Muscle of arm (tissue), 1 donor: ENCODE measurements at regions not wholly inside any gene's neighbourhood (a gene's known extent, or its start where the extent isn't known, plus 50 kb on each side); places are given as distances from the start of the nearest gene placed in this dataset.

Source experiments
- DNase-seq: peaks from one replicate; pipeline ENCODE4 v3.0.0-alpha.2; 2013

- no peak for DNase-seq
These were observed 257.8 kb downstream of the PDHA2 start for GRCh38 chr4:96097693-96098092.

DNA sequence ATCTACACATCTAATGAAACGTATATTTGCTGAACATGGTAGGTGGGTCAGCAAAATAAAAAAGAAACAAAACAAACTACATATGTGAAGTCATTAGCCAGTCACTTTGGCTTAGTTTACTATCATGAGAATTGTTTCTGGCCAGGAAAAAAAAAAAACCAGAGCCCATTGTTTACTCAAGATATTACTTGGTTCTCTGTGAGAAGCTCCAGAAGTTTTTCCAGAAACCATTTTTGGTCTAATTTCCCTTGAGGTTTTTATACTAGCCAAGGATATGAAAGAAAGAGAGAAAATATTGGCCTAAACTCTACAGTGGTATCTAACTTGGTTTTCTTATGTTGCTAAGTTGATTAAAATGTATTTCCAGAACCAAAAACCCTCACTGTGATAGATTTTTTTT is 259.1 kb downstream of the PDHA2 start:
- no peak for DNase-seq

DNA sequence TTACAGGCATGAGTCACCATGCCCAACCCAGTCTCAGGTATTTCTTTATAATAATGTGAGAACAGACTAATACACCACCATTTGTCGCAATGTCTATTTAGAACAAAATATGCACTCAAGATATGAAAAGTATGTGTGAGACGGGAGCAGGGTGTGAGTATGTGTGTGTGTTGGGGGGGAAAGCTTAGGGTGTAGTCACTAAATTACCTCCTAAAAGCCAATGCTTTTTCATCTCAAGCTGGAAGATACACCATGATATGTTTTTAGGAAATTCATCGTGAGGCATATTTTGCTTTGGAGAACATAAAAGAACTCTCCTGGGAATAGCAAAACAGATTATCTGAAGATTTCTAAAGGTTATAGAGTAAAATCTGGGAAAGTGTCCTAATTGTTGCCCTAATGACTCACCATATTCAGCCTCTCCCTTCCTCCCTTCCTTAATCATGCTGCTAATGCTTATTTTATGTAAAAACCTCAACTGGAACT is 262.7 kb downstream of the PDHA2 start:
- no peak for DNase-seq

GRCh38 chr4:96103086-96103485 is 263.2 kb downstream of the PDHA2 start:
- no peak for DNase-seq

DNA sequence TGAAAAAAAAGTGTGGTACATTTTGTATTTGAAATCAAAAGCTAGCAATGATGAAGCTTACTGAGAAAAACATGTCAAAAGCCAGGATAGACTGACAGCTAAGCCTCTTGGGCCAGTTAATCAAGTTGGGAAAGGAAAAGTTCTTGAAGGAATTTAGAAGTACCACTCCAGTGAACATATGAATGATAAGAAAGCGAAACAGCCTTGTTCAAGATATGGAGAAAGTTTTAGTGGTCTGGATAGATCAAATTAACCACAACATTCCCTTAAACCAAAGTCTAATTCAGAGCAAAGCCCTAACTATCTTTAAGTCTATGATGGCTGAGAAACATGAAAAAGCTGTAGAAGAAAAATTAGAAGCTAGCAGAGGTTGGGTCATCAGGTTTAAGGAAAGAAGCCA is 268.3 kb downstream of the PDHA2 start:
- DNase-seq = no peak

- no peak for DNase-seq
These were observed 272.7 kb downstream of the PDHA2 start for GRCh38 chr4:96112631-96113030.

- DNase-seq = no peak
These were observed 280.3 kb downstream of the PDHA2 start for GRCh38 chr4:96120206-96120605.

DNA sequence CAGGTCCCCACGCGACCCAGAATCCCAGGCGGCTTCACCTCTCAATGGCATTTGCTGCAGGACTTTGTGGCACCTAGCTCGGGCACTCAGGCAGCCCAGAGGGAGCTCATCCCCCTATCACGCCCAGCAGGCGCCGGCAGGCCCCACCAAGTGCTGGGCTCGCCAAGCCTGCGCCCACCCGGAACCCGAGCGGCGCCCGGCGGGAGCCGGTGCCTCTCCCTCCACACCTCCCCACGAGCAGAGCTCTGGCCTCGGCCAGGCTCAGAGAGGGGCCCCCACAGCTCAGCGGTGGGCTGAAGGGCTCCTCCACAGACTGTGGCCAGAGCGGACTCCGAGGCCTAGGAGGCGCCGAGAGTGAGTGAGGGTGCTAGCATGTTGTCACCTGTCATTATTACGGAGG is 286.3 kb downstream of the PDHA2 start:
- DNase-seq = no peak

GRCh38 chr4:96131186-96131585 is 291.3 kb downstream of the PDHA2 start:
- DNase-seq = no peak

GRCh38 chr4:96134806-96135205 is 294.9 kb downstream of the PDHA2 start:
- no peak for DNase-seq

DNA sequence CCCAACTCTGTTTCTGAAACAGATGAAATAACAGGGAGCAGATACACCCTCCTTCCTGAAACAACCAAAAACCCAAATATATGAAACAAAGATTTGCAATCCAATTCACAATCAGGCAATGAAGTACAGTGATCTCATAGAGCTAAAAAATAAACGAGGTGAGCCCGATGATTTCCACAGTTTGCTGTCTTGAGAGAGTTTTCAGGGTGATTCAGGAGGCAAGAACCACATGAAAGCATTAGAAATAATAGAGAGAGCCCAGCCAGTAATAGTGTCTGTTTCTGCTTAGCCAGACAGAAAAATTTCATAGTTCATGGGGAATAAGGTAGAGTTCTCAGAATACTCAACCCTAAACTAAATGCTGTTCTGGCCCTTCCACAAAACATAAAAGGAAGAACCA is 296.2 kb downstream of the PDHA2 start:
- DNase-seq = no peak

GRCh38 chr4:96139251-96139929 is 299.5 kb downstream of the PDHA2 start:
- DNase-seq = no peak

DNA sequence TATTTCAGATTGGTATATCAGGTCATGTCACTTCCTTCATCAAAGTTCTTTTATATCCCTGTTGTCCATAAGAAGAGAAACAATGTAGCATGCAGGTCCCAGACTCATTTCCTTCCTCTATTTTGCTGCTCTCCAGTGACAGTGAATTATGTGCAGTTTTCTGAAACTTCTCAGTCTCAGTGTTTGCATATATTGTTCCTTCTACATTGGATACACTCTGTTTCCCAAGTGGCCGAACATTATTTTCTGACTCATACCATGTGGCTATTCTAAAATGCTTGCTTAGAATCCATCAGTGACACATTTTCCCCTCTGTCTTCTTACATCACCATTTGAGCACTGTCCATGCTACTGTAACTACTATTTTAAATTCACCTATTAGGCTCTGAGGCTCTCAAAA is 305.7 kb downstream of the PDHA2 start:
- no peak for DNase-seq

DNA sequence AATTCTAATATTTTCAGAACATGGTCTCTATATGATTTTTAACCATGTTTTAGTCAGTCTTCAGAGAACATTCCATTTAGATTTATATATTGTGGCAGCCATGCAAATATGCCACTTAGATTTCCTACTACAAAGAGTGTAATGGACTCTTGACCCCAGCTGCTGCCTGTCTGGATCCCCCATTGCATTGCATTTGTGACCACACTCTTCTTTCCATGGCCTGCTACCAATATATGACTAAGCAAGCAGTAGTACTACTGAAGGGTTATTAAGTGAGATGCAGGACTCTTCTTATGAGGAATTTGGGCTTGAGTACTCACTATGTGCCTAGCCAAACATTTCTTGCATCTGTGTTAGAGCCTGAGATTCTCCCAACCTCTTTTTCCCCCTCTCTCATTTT is 306.8 kb downstream of the PDHA2 start:
- DNase-seq = no peak

DNA sequence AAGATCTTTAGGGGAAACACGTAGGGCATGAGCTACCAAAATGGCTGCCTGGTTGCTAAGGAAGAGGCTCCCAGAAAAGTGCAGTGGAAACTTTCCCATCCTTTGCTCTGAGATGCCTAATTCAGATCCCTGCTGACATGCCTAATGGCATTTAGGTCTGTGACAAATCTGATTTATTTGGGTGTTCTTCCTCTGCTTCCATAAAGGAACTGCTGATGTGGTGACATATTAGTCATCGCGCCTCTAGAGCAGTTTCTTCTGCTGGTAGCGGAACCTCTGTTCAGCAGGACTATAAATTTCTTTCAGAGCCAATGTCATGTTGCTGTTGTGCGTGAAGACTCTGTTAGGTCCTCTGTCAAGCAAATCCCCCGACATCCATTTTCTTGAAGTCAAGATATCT is 310.0 kb downstream of the PDHA2 start:
- no peak for DNase-seq

GRCh38 chr4:96150466-96150865 is 310.6 kb downstream of the PDHA2 start:
- DNase-seq = no peak

- no peak for DNase-seq
These were observed 312.9 kb downstream of the PDHA2 start for GRCh38 chr4:96152824-96153223.

DNA sequence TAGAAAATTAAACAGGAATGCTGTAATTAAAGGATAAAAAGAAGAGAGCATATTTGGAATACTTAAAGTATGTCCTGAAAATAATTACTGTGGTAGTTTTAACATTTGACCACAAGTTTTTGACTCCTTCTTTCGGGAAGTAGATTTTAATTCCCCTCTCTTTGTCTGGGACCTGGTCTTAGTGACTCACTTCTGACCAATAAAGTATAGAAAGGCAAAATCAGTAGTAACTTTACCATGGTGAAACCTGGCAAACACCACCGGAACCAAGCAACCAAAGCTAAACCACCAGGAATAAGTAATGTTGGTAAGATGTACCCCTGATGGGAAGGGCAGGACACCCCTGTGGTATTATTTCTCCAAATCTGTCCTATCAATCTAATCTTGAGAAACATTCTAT is 314.8 kb downstream of the PDHA2 start:
- DNase-seq = no peak

- no peak for DNase-seq
These were observed 322.7 kb downstream of the PDHA2 start for GRCh38 chr4:96162636-96163035.

- DNase-seq = no peak
These were observed 325.0 kb downstream of the PDHA2 start for GRCh38 chr4:96164814-96165351.

DNA sequence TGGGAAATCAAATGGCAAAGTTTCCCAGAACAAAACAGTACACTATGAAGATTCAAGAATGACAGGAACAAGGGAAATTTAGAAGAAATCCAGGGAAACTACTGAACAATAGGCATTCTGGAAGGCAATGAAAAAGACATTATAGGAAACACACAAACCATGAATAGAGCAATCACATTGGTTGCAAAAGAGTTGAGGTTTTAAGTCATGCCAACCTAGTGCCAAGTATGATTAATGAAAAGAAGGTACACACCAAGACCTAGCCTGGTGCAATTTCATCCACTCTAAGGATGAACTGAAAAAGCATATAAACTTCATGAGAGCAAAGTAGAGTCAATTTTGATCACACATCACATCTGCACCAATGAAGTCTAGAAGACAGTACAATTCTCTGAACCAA is 326.9 kb downstream of the PDHA2 start:
- no peak for DNase-seq

- no peak for DNase-seq
These were observed 330.3 kb downstream of the PDHA2 start for GRCh38 chr4:96170198-96170597.

- DNase-seq = no peak
These were observed 333.9 kb downstream of the PDHA2 start for GRCh38 chr4:96173756-96174155.

GRCh38 chr4:96175871-96176270 is 336.0 kb downstream of the PDHA2 start:
- no peak for DNase-seq
